Mucosa of descending colon (tissue), 3 donors: ENCODE measurements at regions not wholly inside any gene's neighbourhood (a gene's known extent, or its start where the extent isn't known, plus 50 kb on each side); places are given as distances from the start of the nearest gene placed in this dataset.
"Not testable (repeated sequence)": the region's sequence is repeated elsewhere in the genome, so short reads cannot be mapped to it uniquely, and the experiment has no call there.

Experiments
- ATAC-seq: fragments of 200-7000 bp; cut with Tn5 transposase; one replicate; pipeline ENCODE4 v1.9.1; 2020; ENCODE audit warnings: mild to moderate bottlenecking, moderate library complexity
- DNase-seq, 3 donors: peaks; one replicate each; pipeline ENCODE4 v3.0.0-alpha.2; 2020
- H3K36me3 ChIP-seq: fragments of 200-600 bp; one replicate; pipeline ENCODE4 v1.8.0; 2021; ENCODE audit warnings: low read depth, mild to moderate bottlenecking
- H3K4me1 ChIP-seq: fragments of 200-600 bp; one replicate; pipeline ENCODE4 v1.8.0; 2021; ENCODE audit warnings: low read depth, mild to moderate bottlenecking
- H3K4me3 ChIP-seq: fragments of 200-600 bp; one replicate; pipeline ENCODE4 v1.8.0; 2021; ENCODE audit warnings: mild to moderate bottlenecking
- H3K9me3 ChIP-seq: fragments of 200-600 bp; one replicate; pipeline ENCODE4 v1.8.0; 2021; ENCODE audit warnings: mild to moderate bottlenecking
- CTCF ChIP-seq: fragments of 200-600 bp; IDR thresholded peaks from one replicate; pipeline ENCODE4 v1.8.0; 2022; ENCODE audit warnings: antibody characterized with exemption, mild to moderate bottlenecking
- intact Hi-C, 2 donors: fragments of 100-400 bp; cut with DNase I in 1 of 2; cut with micrococcal nuclease in 1 of 2; formaldehyde crosslinking; loops; one replicate each; pipeline versions ENCODE4 v1.11.0 to v1.11.1; 2022; cut with DNase I, micrococcal nuclease
- donor health status: DM: no; HTN: no; CAD: no; lungs with moderate emphysema.
- donor health status: DM: no; HTN: no; CAD: no.
- donor health status: DM: no; HTN: yes; CAD: no.

- H3K36me3 ChIP-seq, result no peaks in the 10 kb centered on the region
- no peak for ATAC-seq
- H3K9me3 ChIP-seq, result no peaks in the 10 kb centered on the region
- intact Hi-C loops, result no loop called here
- no peaks in the 10 kb centered on the region for H3K4me1 ChIP-seq
- no peak for DNase-seq
- H3K4me3 ChIP-seq, result no peak overlapping the region
- no peak for TF ChIP-seq CTCF
Measured at GRCh38 chr14:54253195-54253947, 143.4 kb upstream of the CDKN3 start.

- DNase-seq, result no peak
- ATAC-seq, result no peak
- Histone ChIP-seq H3K36me3 (no peaks in the 10 kb centered on the region), H3K4me3 (no peak overlapping the region), H3K9me3 (no peaks in the 10 kb centered on the region), H3K4me1 (no peaks in the 10 kb centered on the region)
- intact Hi-C loops, result no loop called here
- no peak for TF ChIP-seq CTCF
Measured at GRCh38 chr14:54256156-54256555, 140.7 kb upstream of the CDKN3 start.

GRCh38 chr14:54257424-54257823 is 139.4 kb upstream of the CDKN3 start:
- intact Hi-C loops, result no loop called here
- H3K4me1 ChIP-seq, result no peaks in the 10 kb centered on the region
- ATAC-seq (no peak), DNase-seq (no peak)
- TF ChIP-seq CTCF, result no peak
- no peak overlapping the region for H3K4me3 ChIP-seq
- H3K36me3 ChIP-seq, result no peaks in the 10 kb centered on the region
- H3K9me3 ChIP-seq, result no peaks in the 10 kb centered on the region

GRCh38 chr14:54258382-54258781 is 138.4 kb upstream of the CDKN3 start:
- no peak for ATAC-seq
- no peak for DNase-seq
- intact Hi-C loops, result no loop called here
- H3K4me3 ChIP-seq, result no peak overlapping the region
- no peak for TF ChIP-seq CTCF
- no peaks in the 10 kb centered on the region for H3K4me1 ChIP-seq
- no peaks in the 10 kb centered on the region for H3K9me3 ChIP-seq
- H3K36me3 ChIP-seq, result no peaks in the 10 kb centered on the region

- no peak for TF ChIP-seq CTCF
- no peaks in the 10 kb centered on the region for H3K9me3 ChIP-seq
- H3K4me3 ChIP-seq, result no peak overlapping the region
- intact Hi-C loops, result no loop called here
- ATAC-seq (no peak), DNase-seq (no peak)
- no peaks in the 10 kb centered on the region for H3K4me1 ChIP-seq
- no peaks in the 10 kb centered on the region for H3K36me3 ChIP-seq
Measured at GRCh38 chr14:54259821-54260220, 137.0 kb upstream of the CDKN3 start.

- no peaks in the 10 kb centered on the region for H3K36me3 ChIP-seq
- no peaks in the 10 kb centered on the region for H3K4me1 ChIP-seq
- DNase-seq (no peak), ATAC-seq (no peak)
- intact Hi-C loops, result no loop called here
- TF ChIP-seq CTCF, result no peak
- H3K9me3 ChIP-seq, result no peaks in the 10 kb centered on the region
- H3K4me3 ChIP-seq, result no peak overlapping the region
Measured at GRCh38 chr14:54261283-54261682, 135.5 kb upstream of the CDKN3 start.

- intact Hi-C loops, H3K4me1 ChIP-seq, ATAC-seq, DNase-seq, H3K4me3 ChIP-seq, H3K9me3 ChIP-seq, H3K36me3 ChIP-seq: not testable (repeated sequence)
Measured at GRCh38 chr14:54266616-54267015, 130.2 kb upstream of the CDKN3 start.
